Prostate gland (tissue), 2 donors: ENCODE measurements at regions not wholly inside any gene's neighbourhood (a gene's known extent, or its start where the extent isn't known, plus 50 kb on each side); places are given as distances from the start of the nearest gene placed in this dataset.

ENCODE experiments used
- DNase-seq: peaks from one replicate; pipeline ENCODE4 v3.0.0-alpha.2; 2019; ENCODE audit warnings: low spot score
- H3K27ac ChIP-seq, 2 donors: fragments of 200-600 bp; sonication (generic); 2 replicates each; pipeline ENCODE4 v1.5.1; 2017 to 2019
- H3K27me3 ChIP-seq: fragments of 200-600 bp; sonication (generic); replicated peaks from 2 replicates; pipeline ENCODE4 v1.5.1; 2019; ENCODE audit not compliant: insufficient read depth
- H3K36me3 ChIP-seq, 2 donors: fragments of 200-600 bp; sonication (generic); 1 replicate in 1 of 2; 2 replicates in 1 of 2; pipeline versions ENCODE4 v1.5.1 to v1.8.1; 2017 to 2019
- H3K4me1 ChIP-seq: fragments of 200-600 bp; sonication (generic); replicated peaks from 2 replicates; pipeline ENCODE4 v1.5.1; 2019
- H3K4me3 ChIP-seq, 2 donors: fragments of 200-600 bp; sonication (generic); 2 replicates each; pipeline ENCODE4 v1.5.1; 2017 to 2019
- H3K9me3 ChIP-seq: fragments of 200-600 bp; sonication (generic); 2 replicates; pipeline ENCODE4 v1.5.1; 2017
- POLR2A ChIP-seq: fragments of 450-650 bp; IDR thresholded peaks from one replicate; pipeline ENCODE4 v1.6.1; 2016; ENCODE audit warnings: antibody characterized with exemption, mild to moderate bottlenecking
- POLR2AphosphoS5 ChIP-seq: sonication (generic); formaldehyde crosslinking; IDR thresholded peaks from one replicate; pipeline ENCODE4 v1.6.1; 2017; ENCODE audit warnings: antibody characterized with exemption
- WGBS: methylation state at CpG from one replicate; pipeline ENCODE4 v1.1.5; 2018; 5-methylcytosine and 5-hydroxymethylcytosine counted together
- intact Hi-C: fragments of 100-400 bp; cut with DNase I; formaldehyde crosslinking; loops from one replicate; pipeline ENCODE4 v1.14.2; 2022
- TF ChIP-seq, protein P1 (sequence below), 4 experiments: fragments of 200-600 bp in 2 of 4; fragments of 450-650 bp in 2 of 4; sonication (generic) in 2 of 4; IDR thresholded peaks; 1 replicate in 3 of 4; 2 replicates in 1 of 4; pipeline ENCODE4 v1.5.1; 2016 to 2019; ENCODE audit warnings: antibody characterized with exemption in 4 of 4, mild to moderate bottlenecking in 2 of 4, moderate library complexity in 2 of 4

DNA sequence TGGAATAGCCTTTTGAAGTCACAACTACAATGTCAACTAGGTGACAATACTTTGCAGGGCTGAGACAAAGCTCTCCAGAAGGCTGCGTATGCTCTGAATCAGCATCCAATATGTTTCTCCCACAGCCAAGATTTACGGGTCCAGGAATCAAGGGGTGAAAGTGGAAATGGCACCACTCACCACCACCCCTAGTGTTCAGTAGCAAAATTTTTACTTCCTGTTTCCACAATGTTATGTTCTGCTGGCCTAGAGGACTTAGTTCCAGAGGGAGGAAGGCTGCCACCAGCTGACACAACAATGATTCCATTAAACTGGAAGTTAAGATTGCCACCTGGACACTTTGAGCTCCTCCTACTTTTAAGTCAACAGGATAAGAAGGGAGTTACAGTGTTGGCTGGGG, 68.5 kb upstream of the MPEG1 start:
- Histone ChIP-seq H3K9me3 (no peaks in the 10 kb centered on the region), H3K4me3 (no peak overlapping the region), H3K27me3 (no peaks in the 10 kb centered on the region), H3K27ac (no peak overlapping the region), H3K4me1 (no peaks in the 10 kb centered on the region), H3K36me3 (no peaks in the 10 kb centered on the region)
- 86% methylated on average over 2 of the region's 2 CpGs for WGBS
- no peak for DNase-seq
- TF ChIP-seq POLR2A = no peak
- TF ChIP-seq, protein P1, sequence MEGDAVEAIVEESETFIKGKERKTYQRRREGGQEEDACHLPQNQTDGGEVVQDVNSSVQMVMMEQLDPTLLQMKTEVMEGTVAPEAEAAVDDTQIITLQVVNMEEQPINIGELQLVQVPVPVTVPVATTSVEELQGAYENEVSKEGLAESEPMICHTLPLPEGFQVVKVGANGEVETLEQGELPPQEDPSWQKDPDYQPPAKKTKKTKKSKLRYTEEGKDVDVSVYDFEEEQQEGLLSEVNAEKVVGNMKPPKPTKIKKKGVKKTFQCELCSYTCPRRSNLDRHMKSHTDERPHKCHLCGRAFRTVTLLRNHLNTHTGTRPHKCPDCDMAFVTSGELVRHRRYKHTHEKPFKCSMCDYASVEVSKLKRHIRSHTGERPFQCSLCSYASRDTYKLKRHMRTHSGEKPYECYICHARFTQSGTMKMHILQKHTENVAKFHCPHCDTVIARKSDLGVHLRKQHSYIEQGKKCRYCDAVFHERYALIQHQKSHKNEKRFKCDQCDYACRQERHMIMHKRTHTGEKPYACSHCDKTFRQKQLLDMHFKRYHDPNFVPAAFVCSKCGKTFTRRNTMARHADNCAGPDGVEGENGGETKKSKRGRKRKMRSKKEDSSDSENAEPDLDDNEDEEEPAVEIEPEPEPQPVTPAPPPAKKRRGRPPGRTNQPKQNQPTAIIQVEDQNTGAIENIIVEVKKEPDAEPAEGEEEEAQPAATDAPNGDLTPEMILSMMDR (IDR thresholded peaks at IDR 0.05) = no peak
- TF ChIP-seq POLR2AphosphoS5 = no peak
- intact Hi-C loops = loop anchor here (5.0 kb wide), 1 partner anchor 109 kb away; the partner anchor contains the start of gene DTX4

DNA sequence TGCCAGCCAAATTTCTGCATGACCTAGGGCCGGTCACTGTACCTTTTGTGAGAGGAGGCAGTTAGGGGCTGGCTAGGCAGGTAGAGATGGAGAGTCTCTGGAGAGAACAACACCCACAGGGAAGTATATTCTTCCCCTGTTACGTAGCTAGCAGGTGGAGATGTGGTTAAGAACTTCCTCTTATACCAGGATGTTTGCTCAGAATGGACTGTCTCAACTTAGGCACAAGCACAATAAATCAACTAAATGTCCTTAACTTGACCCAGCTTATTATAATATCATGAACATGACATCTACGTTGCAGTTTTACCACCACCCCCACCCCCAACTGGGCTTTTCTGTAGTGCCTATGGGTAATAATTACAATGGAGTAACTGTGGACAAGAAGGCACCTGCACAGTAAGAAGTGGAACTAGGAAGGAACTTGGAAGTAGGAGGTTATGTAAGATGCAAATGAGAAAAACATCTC, 60.7 kb upstream of the MPEG1 start:
- no peak overlapping the region for H3K27ac ChIP-seq
- no peaks in the 10 kb centered on the region for H3K9me3 ChIP-seq
- no peaks in the 10 kb centered on the region for H3K27me3 ChIP-seq
- no peak overlapping the region for H3K4me3 ChIP-seq
- no peaks in the 10 kb centered on the region for H3K36me3 ChIP-seq
- DNase-seq = no peak
- H3K4me1 ChIP-seq = peaks cover 5% of the 10 kb centered on the region
- 35% methylated on average over 3 of the region's 3 CpGs for WGBS
- TF ChIP-seq POLR2AphosphoS5 = peak; percentile 57
- TF ChIP-seq, protein P1 (IDR thresholded peaks at IDR 0.05) = no peak
- TF ChIP-seq POLR2A = no peak
- intact Hi-C loops = no loop called here

DNA sequence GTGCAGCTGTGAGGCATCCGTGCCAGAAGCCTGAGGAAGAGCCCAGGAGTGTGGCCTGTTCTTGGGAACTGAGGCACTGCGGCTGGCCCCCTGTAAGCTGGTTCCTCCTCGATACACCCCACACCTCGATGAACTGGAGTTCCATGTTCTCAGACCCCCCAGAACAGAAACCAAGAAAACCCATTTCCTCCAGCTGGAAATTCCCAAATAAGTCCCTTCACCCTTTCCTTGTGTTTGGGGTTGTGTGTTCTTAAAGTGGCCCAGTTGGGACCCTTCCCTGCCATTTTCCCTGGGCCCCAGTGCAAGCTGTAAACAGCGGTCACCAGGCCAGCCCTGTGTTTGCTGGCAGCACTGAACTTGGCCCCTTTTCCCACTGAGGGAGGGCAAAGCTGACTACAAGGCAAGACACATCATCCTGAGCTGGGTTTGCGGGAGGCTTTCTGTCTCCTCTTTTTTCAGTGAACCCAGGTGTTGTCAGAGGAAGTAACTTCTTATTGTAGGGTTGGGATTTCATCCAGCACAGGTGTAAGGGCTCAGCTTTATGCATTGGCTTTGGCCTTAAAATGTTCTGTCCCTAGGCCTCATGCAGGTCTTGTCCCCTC, 60.1 kb upstream of the MPEG1 start:
- Histone ChIP-seq H3K27me3 (no peaks in the 10 kb centered on the region), H3K4me3 (no peak overlapping the region), H3K4me1 (peaks cover 5% of the 10 kb centered on the region), H3K9me3 (no peaks in the 10 kb centered on the region), H3K36me3 (no peaks in the 10 kb centered on the region), H3K27ac (peak overlapping the region in 1 of 2 donors; percentile 31)
- WGBS = 79% methylated on average over 6 of the region's 6 CpGs
- TF ChIP-seq, protein P1 (IDR thresholded peaks at IDR 0.05) = no peak
- TF ChIP-seq POLR2AphosphoS5 (no peak), POLR2A (no peak)
- intact Hi-C loops = no loop called here
- DNase-seq = no peak

DNA sequence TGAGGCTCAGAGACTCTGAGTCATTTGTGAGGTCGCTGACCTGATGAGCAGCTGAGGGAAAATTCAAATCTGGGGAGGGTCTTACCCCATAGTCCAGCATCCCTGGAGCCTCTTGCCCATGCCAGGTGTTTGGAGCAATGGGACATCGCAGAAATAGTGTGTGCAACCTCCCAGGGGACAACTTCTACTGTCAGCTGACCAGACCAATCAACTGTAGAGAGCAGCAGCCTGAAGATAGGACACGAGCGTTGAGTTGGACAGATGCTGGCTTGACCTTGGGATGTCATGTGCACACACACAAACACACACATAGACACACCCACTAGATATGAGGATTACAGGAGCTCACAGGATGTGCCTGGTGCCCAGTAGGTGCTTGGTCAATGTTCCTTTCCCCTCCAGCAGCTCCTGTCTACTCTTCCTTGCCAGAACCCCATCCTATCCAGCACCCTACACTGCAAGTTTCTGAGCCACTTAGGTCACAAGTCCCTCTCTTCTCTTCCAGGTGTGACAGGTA, 59.1 kb upstream of the MPEG1 start:
- TF ChIP-seq, protein P1 (IDR thresholded peaks at IDR 0.05) = no peak
- TF ChIP-seq POLR2AphosphoS5 (no peak), POLR2A (no peak)
- Histone ChIP-seq H3K27ac (no peak overlapping the region), H3K36me3 (no peaks in the 10 kb centered on the region), H3K9me3 (no peaks in the 10 kb centered on the region), H3K4me1 (peaks cover 5% of the 10 kb centered on the region), H3K4me3 (no peak overlapping the region), H3K27me3 (no peaks in the 10 kb centered on the region)
- no peak for DNase-seq
- 76% methylated on average over 4 of the region's 4 CpGs for WGBS
- intact Hi-C loops = no loop called here

DNA sequence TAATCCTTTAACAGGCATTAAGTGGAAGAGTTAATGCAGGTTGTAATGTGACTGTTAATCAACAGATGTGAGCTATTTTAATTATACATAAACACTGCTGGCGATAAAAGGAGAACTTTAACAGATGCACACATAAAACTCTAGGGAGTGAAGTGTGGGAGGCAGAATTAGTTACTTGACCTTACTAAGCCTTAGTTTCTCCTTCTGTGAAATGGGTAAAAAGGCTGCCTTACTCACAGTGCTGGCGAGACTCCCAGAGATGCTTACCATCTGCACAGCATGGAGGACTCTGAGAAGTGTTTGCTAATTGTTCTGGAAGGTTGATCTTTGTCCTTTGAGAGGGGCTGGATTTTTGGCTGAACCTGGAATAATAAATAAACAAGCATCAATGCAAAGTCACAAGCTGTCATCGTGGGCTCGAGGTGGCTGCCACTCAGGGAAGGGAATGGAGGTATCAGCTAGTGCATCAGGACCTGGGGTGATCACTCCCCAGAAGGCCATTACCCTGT, 58.6 kb upstream of the MPEG1 start:
- Histone ChIP-seq H3K4me1 (peaks cover 5% of the 10 kb centered on the region), H3K27me3 (no peaks in the 10 kb centered on the region), H3K4me3 (no peak overlapping the region), H3K36me3 (no peaks in the 10 kb centered on the region), H3K9me3 (no peaks in the 10 kb centered on the region), H3K27ac (no peak overlapping the region)
- intact Hi-C loops = no loop called here
- no peak for TF ChIP-seq POLR2AphosphoS5
- TF ChIP-seq, protein P1 (IDR thresholded peaks at IDR 0.05) = no peak
- TF ChIP-seq POLR2A = no peak
- DNase-seq = no peak
- 82% methylated on average over 4 of the region's 4 CpGs for WGBS
